Lung (tissue), 11 donors: ENCODE measurements at regions not wholly inside any gene's neighbourhood (a gene's known extent, or its start where the extent isn't known, plus 50 kb on each side); places are given as distances from the start of the nearest gene placed in this dataset.
"Not testable (repeated sequence)": the region's sequence is repeated elsewhere in the genome, so short reads cannot be mapped to it uniquely, and the experiment has no call there.

Experiments used
- ATAC-seq: fragments of 200-7000 bp; cut with Tn5 transposase; one replicate; pipeline ENCODE4 v1.9.1; 2020; ENCODE audit warnings: moderate number of reproducible peaks; ENCODE audit not compliant: insufficient read depth, low FRiP score
- DNase-seq, 3 donors: peaks; one replicate each; pipeline ENCODE4 v3.0.0-alpha.2; 2013 to 2017
- H3K27ac ChIP-seq, 2 donors: one replicate each; pipeline ENCODE4 v1.5.1; 2013; ENCODE audit warnings: mild to moderate bottlenecking in 2 of 2, moderate library complexity in 2 of 2, control low read depth in 1 of 2, inconsistent platforms in 1 of 2, low read depth in 1 of 2, low read length in 1 of 2
- H3K27me3 ChIP-seq, 3 donors: one replicate each; pipeline ENCODE4 v1.5.1; 2013; ENCODE audit warnings: low read length in 2 of 3; ENCODE audit not compliant: control insufficient read depth in 3 of 3, insufficient read depth in 3 of 3
- H3K36me3 ChIP-seq, 4 donors: one replicate each; pipeline ENCODE4 v1.5.1; 2013; ENCODE audit warnings: low read length in 4 of 4, mild to moderate bottlenecking in 1 of 4, moderate library complexity in 1 of 4; ENCODE audit not compliant: control insufficient read depth in 4 of 4, insufficient read depth in 4 of 4
- H3K4me1 ChIP-seq, 5 donors: one replicate each; pipeline ENCODE4 v1.5.1; 2013; ENCODE audit warnings: low read length in 5 of 5, mild to moderate bottlenecking in 2 of 5, moderate library complexity in 1 of 5; ENCODE audit not compliant: control insufficient read depth in 5 of 5, insufficient read depth in 5 of 5
- H3K4me3 ChIP-seq: one replicate; pipeline ENCODE4 v1.5.1; 2013; ENCODE audit warnings: mild to moderate bottlenecking, control low read depth, moderate library complexity
- H3K9ac ChIP-seq, 2 donors: one replicate each; pipeline ENCODE4 v1.5.1; 2013; ENCODE audit warnings: low read length in 2 of 2, control low read depth in 1 of 2; ENCODE audit not compliant: insufficient read depth in 1 of 2
- H3K9me3 ChIP-seq, 4 donors: one replicate each; pipeline ENCODE4 v1.5.1; 2013; ENCODE audit warnings: low read length in 3 of 4, mild to moderate bottlenecking in 1 of 4, moderate library complexity in 1 of 4; ENCODE audit not compliant: control insufficient read depth in 4 of 4, insufficient read depth in 3 of 4
- CTCF ChIP-seq: IDR thresholded peaks from 2 replicates; pipeline ENCODE4 v1.5.1; 2012; ENCODE audit warnings: mild to moderate bottlenecking; ENCODE audit errors: control extremely low read depth, extremely low read depth
- WGBS, 2 donors: extraction: QIAGEN DNeasy Blood & Tissue Kit; methylation state at CpG; one replicate each; pipeline ENCODE4 v1.1.7; 2013; 5-methylcytosine and 5-hydroxymethylcytosine counted together
- donor health status: control.
- donor health status: control.
- donor health status: Bipolar disorder and iron deficiency.
- donor health status: healthy.
- donor health status: DM: yes; HTN: yes; CAD: no.

DNA sequence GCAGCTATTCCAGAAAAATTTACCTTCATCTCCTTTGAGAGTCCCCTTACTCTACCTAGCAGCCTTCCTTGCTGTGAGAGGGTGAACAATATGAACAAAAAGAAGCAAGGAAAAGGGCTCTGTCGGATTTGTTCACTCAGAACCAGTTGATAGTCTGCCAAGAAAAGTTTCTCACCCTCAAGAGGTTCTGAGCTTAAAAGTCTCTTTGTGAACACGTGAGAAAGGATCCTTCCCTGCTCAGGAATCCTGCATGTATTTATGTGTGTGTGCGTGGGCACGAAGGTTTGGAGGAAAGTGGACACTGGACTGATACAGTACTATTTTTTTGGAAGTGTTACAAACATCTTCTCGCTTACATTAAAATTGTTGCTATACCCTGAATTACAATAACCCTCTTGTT, 178.6 kb upstream of the JADE1 start:
- H3K27ac ChIP-seq: no peak overlapping the region
- peaks cover 0 to 7% (median 0%) of the 10 kb centered on the region in 5 donors for H3K4me1 ChIP-seq
- H3K9me3 ChIP-seq: peaks cover 0 to 3% (median 0%) of the 10 kb centered on the region in 4 donors
- H3K9ac ChIP-seq: no peak overlapping the region
- H3K27me3 ChIP-seq: no peaks in the 10 kb centered on the region
- no peak for ATAC-seq
- H3K36me3 ChIP-seq: no peaks in the 10 kb centered on the region
- H3K4me3 ChIP-seq: no peak overlapping the region
- no peak for TF ChIP-seq CTCF
- WGBS, 2 donors: 58 to 74% methylated on average over 5 of the region's 5 CpGs
- DNase-seq: peak in 2 of 3 donors; percentile 29 to 71

GRCh38 chr4:128623508-128624215, 185.8 kb upstream of the JADE1 start:
- ATAC-seq (no peak), DNase-seq (no peak)
- Histone ChIP-seq H3K9me3 (peaks cover 0 to 3% (median 0%) of the 10 kb centered on the region in 4 donors), H3K4me3 (no peak overlapping the region), H3K9ac (no peak overlapping the region), H3K36me3 (no peaks in the 10 kb centered on the region), H3K4me1 (no peaks in the 10 kb centered on the region), H3K27me3 (no peaks in the 10 kb centered on the region), H3K27ac (no peak overlapping the region)
- no peak for TF ChIP-seq CTCF
- 97% methylated on average over 4 of the region's 4 CpGs for WGBS, 2 donors

DNA sequence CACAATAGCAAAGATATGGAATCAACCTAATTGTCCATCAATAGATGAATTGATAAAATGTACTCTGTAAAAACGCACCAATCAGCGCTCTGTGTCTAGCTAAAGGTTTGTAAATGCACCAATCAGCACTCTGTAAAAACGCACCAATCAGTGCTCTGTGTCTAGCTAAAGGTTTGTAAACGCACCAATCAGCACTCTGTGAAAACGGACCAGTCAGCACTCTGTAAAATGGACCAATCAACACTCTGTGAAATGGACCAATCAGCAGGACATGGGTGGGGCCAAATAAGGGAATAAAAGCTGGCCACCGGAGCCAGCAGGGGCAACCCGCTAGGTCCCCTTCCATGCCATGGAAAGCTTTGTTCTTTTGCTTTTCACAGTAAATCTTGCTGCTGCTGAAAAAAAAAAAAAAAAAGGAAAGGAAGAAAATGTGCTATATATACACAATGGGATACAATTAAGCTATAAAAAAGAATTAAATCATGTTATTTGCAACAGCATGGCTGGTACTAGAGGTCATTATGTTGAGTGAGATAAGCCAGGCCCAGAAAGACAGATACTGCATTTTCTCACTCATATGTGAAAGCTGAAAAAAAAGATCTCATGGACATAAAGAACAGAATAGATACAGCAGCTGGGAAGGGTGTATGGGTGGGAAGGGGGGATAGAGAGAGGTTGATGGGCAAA, 189.1 kb upstream of the JADE1 start:
- not testable (repeated sequence) for H3K4me1 ChIP-seq, H3K9me3 ChIP-seq, H3K36me3 ChIP-seq, DNase-seq, H3K27ac ChIP-seq, H3K9ac ChIP-seq, H3K27me3 ChIP-seq, ATAC-seq, H3K4me3 ChIP-seq
- 90 to 94% methylated on average over 7 of the region's 7 CpGs for WGBS, 2 donors

DNA sequence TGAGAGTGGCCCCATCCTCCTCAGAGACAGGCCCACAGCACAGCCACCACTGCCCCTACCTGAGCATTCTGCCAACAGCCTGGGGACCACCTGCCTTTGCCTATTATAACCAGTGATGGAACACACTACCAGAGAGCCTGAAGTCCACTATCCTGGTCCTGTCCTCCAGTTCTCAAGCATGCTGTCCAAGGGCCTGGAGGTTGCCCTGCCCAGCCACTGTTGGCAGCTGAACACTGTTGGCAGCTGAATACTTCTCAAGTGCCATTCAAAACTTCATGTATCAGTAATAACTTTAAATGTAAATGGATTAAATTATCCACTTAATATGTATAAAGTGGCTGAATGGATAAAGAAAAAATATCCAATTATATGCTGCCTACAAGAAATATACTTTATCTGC, 194.3 kb upstream of the JADE1 start:
- H3K4me3 ChIP-seq: no peak overlapping the region
- no peaks in the 10 kb centered on the region for H3K9me3 ChIP-seq
- no peak overlapping the region for H3K9ac ChIP-seq
- no peak overlapping the region for H3K27ac ChIP-seq
- DNase-seq (no peak), ATAC-seq (no peak)
- no peaks in the 10 kb centered on the region for H3K36me3 ChIP-seq
- no peaks in the 10 kb centered on the region for H3K27me3 ChIP-seq
- no peaks in the 10 kb centered on the region for H3K4me1 ChIP-seq
- TF ChIP-seq CTCF: no peak
